NCI-H82 treated with DMSO at 0.1 percent for 48 hours (cell line): ENCODE measurements at regions not wholly inside any gene's neighbourhood (a gene's known extent, or its start where the extent isn't known, plus 50 kb on each side); places are given as distances from the start of the nearest gene placed in this dataset.
"Not testable (repeated sequence)": the region's sequence is repeated elsewhere in the genome, so short reads cannot be mapped to it uniquely, and the experiment has no call there.

Experiments used
- DNase-seq: peaks from one replicate; lab custom pipeline; 2025; ENCODE audit not compliant: unreplicated experiment; lab: John Stamatoyannopoulos, UW

DNA sequence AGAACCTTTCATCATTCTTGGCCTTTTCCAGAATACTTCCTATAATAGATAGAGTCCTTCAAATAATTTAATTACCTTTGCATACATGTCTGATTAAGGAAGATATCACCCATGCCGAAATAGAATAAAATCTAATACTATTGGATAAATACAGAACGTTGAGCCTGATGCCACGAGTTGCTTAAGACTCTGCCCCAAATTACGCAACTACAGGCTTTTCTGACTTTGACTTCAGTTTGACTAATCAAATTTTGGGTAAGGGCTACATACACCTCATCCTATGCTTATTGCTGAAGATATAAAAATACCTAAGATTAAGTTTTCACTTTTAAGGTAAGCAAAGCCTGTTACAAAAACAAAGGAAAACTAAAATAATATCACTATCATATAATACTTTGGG lies 1065.1 kb upstream of the NRXN1 start:
- DNase-seq: no peak

DNA sequence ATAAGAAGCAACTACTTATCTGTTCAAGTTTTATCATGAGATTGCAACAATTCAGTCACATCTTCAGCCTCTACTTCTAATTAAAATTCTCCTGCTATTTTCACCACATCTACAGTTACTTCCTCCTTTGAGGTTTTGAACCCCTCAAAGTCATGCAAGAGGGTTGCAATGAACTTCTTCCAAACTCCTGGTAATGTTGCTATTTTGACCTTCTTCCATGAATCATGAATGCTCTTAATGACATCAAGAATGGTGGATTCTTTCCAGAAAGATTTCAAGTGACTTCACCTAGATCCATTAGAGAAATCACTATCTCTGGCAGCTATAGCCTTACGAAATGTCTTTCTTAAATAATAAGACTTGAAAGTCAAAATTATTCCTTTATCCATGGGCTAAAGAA lies 1052.8 kb upstream of the NRXN1 start:
- DNase-seq: no peak

DNA sequence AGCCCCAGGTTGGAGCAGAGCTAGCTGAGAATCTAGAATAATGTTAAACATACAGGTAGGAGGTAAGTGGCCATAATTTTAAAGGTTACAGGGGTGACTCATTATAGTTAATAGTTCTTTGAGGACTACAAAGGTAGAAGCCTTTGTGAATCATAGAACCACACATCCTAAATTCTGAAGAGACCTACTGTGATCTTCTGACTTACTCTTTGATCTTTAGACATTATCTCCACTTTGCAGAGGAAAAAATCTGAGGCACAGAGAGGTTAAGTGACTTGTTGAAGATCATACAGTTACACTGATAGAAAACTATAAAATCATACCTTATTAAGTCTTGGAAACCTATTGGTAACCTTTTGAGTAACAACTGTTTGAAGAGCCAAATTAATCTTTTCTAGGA lies 1051.3 kb upstream of the NRXN1 start:
- DNase-seq: no peak

DNA sequence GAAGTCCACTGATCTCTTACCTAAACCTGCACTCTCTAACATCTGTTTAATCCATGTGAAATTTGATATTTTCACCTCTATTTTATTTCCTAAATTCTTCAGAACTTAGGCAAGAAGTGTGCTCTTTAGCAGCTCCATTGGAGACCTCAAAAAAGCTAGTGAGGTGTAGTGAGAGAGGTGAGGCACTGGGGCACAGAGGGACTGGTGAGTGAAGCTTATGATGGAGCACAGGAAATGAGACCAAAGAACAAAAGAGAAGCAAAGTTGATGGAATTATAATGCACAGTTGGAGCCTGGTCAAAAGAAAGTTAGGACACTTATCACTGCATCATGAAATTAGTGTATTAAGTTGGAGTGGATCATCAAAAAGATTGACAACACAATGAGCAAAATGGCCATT lies 1050.7 kb upstream of the NRXN1 start:
- no peak for DNase-seq

DNA sequence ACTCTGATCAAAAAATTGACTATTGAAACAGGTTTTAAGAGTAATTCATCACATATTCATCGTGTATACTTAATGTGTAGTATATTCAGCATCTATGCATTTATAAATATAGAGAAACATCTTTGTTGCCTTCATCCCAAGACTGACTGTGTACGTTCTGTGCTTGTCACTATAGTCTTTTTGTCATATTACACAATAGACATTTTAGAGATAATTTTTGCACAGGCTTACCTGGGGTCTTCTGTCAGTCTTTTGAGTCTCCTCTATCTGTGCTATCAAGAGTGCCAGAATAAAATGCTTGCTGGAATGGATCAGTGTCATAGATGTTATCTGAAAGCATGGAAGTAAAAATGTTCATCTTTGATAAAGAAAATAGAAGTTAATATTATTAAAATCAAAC lies 1047.7 kb upstream of the NRXN1 start:
- no peak for DNase-seq

DNA sequence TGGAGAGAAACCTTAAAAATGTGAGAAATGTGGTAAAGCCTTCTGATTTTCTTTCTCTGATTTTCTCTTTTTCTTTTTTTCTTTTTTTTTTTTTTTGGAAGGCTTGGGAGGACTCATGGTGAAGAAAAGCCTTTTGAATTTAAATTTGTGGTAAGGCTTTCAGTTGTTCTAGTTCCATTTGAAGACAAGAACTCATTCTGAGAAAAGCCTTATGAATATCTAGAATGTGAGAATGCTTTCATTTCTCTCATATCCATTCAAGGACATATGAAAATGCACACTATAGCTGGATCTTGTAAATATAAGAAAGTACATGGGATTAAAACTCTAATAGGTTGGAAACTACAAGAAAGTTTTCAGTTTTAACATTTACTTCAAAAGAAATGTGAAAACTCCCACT lies 1045.2 kb upstream of the NRXN1 start:
- DNase-seq: no peak

DNA sequence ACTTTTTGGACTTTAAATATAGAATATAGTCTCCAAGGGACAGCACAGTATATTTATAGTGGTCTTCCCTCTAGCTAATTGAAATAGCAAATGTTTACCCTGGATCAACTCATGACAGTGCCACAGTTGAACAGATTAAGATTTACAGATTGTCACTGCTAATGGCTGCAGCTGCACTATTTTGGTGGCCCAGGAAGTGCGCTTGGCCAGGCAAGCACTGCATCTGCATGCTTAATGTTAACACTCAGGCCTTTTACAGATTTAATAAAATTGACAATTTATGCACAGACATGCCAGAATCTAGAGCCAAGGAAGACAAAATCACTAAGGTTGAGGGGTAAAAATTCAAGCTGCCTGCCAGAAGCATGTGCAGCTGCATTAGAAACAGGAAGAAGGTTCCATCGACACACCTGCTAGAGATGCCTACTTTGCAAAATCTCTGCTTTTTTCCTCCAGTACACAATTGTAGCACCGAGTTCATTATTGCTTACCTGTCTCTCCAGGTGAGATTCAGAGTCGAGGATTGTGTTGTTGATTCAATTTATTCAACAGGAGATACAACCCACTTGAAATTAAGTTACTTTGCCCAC lies 1042.3 kb upstream of the NRXN1 start:
- DNase-seq: no peak

DNA sequence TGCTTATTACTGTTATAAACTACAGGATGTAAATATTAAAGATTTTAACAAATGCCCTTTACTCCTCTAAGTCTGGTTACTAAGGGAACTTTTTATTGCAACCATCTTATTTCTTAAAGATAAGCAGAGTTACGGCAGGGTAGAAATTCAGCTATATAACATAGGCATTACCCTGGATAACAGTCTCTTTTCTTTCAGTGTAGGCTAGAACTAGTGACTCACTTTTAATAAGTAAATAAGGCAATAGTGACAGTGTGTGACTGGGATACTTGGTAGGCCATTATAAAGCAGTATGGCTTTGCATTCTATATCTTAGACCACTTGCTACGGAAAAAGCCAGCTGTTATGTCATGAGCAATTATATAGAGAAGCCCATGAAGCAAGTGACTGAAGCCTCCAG lies 1041.0 kb upstream of the NRXN1 start:
- no peak for DNase-seq

DNA sequence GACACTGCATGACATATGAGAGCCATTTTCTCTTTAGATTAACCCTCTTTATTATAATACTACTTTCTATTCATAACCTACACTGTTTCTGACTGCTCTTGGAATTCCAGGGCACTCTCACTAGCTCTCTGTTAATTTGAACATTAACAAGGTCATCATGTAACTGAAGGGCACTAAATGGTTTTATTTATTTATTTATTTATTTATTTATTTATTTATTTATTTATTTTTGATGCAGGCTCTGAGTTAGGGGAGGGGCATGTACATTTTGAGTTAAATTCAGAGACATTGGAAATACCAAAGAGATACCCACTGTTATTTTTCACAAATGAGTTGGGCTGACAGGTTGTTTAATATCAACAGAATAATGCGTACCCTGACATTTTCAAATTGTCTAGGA lies 1038.7 kb upstream of the NRXN1 start:
- DNase-seq: no peak

DNA sequence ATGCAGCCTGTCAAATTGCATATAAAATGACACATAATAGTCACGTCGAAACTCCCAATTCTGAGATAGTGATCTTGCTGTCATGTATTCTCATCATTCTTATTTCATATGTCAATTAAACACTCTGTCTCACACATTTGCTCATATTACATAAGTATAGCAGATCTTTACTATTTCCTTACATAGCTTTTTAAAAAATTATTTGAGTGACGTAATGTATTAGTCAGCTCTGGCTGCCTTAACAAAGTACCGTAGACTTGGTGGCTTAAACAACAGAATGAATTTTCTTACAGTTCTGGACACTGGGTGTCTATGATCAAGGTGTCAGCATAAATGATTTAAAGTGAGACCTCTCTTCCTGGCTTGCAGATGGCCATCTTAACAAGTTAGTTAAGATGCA lies 1032.3 kb upstream of the NRXN1 start:
- no peak for DNase-seq

DNA sequence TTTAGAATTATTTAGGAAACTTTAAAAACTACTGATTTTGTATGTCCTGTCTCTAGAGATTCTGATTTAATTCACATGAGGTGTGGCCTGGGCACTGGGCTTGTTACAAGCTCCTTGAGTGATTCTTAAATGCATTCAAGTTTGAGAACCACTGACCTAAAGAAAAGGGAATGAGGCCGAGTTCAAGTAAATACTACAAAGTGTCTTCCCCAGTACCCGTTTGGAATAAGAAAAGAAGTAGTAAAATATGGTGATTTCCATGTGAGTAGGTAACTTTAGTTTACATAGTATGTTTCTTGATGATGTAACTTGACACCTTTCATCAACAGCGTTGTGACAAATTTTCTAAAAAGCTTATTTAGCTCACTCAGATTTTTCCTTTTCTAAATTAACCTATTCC lies 1022.9 kb upstream of the NRXN1 start:
- no peak for DNase-seq

DNA sequence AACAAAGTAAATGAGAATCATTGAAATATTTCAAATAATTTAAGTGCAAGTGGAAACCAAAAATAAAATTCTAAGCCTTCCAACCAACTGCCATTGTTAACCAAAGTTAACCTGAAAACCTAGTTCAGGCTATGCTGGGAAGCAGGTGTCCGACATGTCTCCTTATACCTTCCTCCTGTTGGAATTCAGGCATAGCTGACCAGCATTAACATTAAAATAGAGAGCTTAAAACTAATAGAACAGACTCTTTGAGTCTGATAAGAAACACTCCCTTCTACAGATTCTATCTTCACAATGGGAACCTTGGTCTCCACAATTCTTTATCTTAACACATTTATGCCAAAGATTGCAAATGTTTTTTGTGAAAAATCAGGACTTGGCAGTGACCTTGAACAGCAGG lies 1004.9 kb upstream of the NRXN1 start:
- DNase-seq: no peak

DNA sequence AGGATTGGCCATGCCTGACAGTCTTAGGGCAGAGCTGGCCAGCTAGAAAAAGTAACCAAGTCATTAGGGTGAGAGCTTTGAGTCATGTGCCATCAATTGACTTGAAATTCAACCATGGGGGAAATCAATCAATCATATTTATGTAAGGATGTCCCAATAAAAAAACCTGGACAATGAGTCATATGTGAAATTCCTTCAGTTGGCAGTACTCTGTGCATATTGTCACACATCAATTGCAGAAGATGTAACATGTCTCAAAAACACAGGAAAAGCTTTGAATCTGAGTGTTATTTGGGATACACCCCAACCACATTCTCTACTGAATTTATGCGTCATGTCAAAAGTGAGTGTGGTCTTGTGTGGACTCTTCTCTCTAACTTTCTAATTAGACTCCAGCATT lies 1004.1 kb upstream of the NRXN1 start:
- DNase-seq: no peak

DNA sequence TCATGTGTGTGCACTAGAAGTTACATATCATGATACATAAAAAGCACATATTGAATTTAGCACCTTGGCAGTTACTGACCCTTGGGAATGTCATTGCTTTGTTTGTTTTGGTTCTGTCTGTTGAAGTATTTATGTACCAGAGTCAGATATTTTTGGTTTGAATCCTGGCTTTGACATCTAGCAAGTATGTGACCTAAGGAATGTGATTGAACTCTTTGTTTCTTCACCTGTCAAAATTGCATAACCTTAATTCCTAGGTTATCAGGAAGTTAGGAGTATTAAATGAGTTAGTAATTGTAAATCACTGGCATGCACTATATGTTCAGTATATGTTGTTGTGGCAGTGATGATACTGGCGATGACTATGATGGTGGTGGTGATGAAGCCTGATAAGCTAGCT lies 1003.5 kb upstream of the NRXN1 start:
- no peak for DNase-seq

DNA sequence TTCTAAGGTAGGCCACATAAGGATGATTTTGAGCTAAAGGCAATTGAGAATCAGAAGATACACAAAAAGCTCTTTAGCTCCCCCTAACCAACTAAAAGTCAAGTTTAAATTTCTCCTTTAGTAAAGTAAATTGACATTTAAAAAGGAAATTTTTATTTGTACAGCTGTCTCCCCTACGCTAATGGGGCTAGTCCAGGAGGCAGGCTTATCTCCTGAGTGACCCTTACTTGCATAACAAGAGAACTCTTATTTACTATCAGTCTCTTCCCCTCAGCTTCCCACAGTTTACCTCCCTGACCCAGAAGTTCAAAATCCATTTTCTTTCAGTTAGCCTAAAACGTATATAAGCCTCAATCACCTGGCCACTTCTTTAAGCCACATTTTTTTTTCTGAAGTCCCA lies 1002.8 kb upstream of the NRXN1 start:
- no peak for DNase-seq

DNA sequence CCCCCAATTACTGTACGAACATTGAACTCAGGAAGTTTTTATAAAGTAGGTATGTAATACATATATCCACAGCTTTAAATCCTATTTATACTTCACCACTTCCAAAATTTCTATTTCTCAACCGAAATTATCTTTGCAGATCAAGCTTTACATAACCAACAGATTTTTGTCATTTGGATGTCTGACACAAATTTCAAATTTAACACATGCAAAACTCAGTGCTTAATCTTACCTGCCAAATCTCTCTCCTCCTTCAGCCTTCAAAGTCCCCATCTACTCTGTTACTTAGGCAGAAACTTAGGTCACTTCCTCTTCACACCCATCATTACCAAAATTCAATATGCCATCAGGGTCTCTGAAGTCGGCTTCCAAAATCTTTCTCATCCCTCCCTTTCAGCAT lies 990.1 kb upstream of the NRXN1 start:
- DNase-seq: no peak

DNA sequence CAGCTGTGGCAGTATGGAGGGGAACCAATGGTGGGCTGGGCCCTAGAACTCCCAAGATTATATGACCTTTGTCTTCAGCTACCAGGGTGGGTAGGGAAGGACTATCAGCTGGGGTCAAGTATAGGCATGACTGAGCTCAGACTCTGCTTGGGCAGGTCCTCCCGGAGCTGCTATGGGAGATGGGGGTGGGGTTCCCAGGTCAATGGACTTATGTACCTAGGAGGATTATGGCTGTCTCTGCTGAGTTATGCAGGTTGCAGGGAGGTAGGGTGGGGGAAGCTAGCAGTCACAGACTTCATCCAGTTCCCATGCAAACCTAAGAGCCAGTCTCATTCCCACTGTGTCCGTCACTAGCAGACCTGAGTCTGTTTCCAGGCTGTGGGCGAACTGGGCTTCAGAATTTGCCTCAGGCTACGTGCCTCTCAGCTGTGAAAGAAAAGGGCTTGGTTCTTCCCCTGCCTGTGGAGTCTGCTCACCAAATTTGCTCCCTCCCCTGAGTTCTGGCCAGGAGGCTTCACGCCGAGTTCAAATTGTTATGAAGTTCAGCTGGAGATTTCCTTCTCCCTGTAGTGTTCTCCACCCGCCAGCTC lies 985.8 kb upstream of the NRXN1 start:
- DNase-seq: no peak

DNA sequence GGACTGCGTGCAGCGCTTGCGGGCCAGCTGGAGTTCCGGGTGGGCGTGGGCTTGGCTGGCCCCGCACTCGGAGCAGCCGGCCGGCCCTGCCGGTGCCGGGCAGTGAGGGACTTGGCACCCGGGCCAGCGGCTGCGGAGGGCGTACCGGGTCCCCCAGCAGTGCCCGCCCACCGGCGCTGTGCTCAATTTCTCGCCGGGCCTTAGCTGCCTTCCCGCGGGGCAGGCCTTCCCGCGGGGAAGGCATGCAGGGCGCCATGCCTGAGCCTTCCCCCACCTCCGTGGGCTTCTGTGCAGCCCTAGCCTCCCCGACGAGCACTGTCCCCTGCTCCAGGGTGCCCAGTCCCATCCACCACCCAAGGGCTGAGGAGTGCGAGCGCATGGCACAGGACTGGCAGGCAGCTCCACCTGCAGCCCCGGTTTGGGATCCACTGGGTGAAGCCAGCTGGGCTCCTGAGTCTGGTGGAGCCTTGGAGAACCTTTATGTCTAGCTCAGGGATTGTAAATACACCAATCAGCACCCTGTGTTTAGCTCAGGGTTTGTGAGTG lies 975.0 kb upstream of the NRXN1 start:
- not testable (repeated sequence) for DNase-seq

DNA sequence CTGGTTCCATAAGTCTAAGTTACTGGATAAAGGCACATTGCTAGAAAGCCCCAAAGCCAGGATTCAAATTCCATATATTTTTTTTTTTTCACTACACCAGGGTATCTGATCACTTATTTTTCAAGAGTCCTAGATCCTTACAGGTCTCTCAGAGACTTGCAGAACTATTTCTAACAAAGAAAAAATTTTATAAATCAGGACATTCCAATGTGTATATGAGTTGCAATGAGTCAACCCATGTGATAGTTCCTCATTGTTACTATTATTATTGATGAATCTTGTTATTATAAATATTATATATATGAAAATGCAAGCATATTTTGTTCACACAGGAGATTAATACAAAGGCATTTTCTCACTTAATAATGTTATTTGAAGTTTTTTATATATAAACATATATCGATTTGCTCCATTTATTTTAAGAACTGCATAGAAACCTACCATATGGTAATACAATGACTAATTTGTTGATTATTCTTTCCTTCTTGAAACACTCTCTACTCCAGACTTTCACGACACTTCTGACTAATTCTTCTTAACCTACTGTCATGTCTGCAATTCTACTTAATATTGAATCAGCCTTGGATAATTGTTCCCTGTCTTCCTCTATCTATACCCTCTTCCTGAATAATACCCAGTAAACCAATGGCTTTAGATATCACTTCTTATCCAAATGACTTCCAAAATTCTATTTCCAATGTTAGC lies 968.4 kb upstream of the NRXN1 start:
- no peak for DNase-seq

DNA sequence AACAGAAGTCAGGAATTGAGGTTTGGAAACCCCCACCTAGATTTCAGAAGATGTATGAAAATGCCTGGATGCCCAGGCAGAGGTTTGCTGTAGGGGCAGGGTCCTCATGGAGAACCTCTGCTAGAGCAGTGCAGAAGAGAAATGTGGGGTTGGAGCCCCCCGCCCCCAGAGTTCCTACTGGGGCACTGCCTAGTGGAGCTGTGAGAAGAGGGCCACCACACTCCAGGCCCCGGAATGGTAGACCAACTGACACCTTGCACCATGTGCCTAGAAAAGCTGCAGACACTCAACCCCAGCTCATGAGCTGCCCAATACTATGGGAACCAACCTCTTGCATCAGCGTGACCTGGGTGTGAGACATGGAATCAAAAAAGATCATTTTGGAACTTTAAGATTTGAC lies 967.0 kb upstream of the NRXN1 start:
- no peak for DNase-seq

DNA sequence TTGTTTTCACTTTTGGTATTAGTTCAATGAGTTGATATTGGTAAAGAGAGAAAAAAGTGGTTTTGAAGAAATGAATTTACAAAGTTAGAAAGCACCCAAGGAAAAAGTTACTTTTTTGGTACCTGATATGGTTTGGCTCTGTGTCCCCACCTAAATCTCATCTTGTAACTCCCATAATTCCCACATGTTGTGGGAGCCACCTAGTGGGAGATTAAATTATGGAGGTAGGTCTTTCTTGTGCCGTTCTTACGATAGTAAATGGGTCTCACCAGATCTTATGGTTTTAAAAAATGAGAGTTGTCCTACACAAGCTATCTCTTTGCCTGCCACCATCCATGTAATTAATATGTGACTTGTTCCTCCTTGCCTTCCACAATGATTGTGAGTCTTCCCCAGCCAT lies 965.6 kb upstream of the NRXN1 start:
- DNase-seq: no peak

DNA sequence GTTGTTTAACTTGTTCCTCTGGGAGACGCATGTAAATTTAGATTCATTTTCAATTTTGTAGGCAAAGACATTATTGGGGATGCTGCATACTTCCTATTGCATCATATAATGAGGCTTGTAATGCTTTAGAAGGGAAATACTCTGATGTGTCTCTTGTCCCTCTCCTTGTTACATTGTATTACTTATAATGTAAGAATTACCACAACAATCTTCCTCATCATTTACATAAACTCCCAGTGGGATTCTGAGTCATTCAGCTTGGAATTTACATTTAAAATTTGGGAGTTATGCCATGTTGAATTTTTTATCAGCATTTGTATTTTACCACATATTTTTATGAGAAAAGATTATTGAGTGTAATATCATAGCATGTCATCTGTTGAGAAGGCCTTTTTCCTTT lies 963.4 kb upstream of the NRXN1 start:
- no peak for DNase-seq
